HUES64 (cell line): ENCODE measurements at regions not wholly inside any gene's neighbourhood (a gene's known extent, or its start where the extent isn't known, plus 50 kb on each side); places are given as distances from the start of the nearest gene placed in this dataset.
"Not testable (repeated sequence)": the region's sequence is repeated elsewhere in the genome, so short reads cannot be mapped to it uniquely, and the experiment has no call there.

ENCODE experiments used
- H3K27ac ChIP-seq: 2 replicates; pipeline ENCODE4 v1.7.0; 2013; ENCODE audit warnings: low read depth, low read length, inconsistent platforms
- H3K27me3 ChIP-seq: 2 replicates; pipeline ENCODE4 v1.6.1; 2013; ENCODE audit warnings: mild to moderate bottlenecking, low read length; ENCODE audit not compliant: insufficient read depth
- H3K36me3 ChIP-seq: 2 replicates; pipeline ENCODE4 v1.6.1; 2013; ENCODE audit warnings: mild to moderate bottlenecking, low read length; ENCODE audit not compliant: insufficient read depth
- H3K4me1 ChIP-seq: 2 replicates; pipeline ENCODE4 v1.6.1; 2013; ENCODE audit warnings: mild to moderate bottlenecking, low read length, moderate library complexity; ENCODE audit not compliant: insufficient read depth
- H3K4me3 ChIP-seq: 2 replicates; pipeline ENCODE4 v1.5.1; 2013; ENCODE audit warnings: mild to moderate bottlenecking, low read length, moderate library complexity
- H3K9ac ChIP-seq: 2 replicates; pipeline ENCODE4 v1.6.1; 2013; ENCODE audit warnings: mild to moderate bottlenecking, low read depth, low read length
- H3K9me3 ChIP-seq: 2 replicates; pipeline ENCODE4 v1.6.1; 2013; ENCODE audit warnings: low read depth, low read length; ENCODE audit not compliant: insufficient read depth
- WGBS: fragments of 150-250, 120-280 bp; methylation state at CpG from one replicate; pipeline ENCODE4 v1.1.7; 2013; ENCODE audit warnings: missing lambda C conversion rate; 5-methylcytosine and 5-hydroxymethylcytosine counted together

DNA sequence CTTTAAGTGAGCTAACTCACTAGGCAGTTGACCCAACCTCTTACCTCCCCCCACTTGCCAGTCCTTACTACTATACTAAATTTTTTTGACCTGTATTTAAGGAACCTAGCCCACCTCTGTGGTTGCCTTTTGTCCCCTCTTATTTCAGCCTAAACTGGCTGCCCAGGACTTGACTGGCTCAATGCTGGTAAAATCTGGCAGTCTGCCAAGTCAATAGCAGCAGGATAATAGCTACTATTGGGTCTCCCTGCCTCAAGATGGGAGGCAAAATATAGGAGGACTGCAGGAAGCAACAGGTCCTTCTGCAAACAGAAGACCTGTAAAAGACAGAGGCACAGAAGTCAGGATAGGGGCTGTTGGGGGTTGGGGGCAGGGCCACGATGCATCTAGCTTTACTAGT, 144.2 kb upstream of the POGK start:
- Histone ChIP-seq H3K9me3 (no peaks in the 10 kb centered on the region), H3K36me3 (no peaks in the 10 kb centered on the region), H3K27me3 (no peaks in the 10 kb centered on the region), H3K4me3 (no peak overlapping the region), H3K4me1 (no peaks in the 10 kb centered on the region), H3K9ac (no peak overlapping the region), H3K27ac (no peak overlapping the region)
- WGBS = 84% methylated on average over 1 of the region's 1 CpG

DNA sequence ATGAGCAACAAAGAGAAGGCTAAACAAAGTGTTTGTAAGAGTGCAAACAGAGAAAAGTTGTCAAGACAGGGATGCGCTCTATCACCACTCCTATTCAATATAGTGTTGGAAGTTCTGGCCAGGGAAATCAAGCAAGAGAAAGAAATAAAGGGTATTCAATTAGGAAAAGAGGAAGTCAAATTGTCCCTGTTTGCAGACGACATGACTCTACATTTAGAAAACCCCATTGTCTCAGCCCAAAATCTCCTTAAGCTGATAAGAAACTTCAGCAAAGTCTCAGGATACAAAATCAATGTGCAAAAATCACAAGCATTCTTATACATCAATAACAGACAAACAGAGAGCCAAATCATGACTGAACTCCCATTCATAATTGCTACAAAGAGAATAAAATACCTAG, 143.4 kb upstream of the POGK start:
- H3K36me3 ChIP-seq, H3K9me3 ChIP-seq, H3K9ac ChIP-seq, H3K27me3 ChIP-seq, H3K4me1 ChIP-seq, H3K4me3 ChIP-seq, H3K27ac ChIP-seq: not testable (repeated sequence)
- 82% methylated on average over 1 of the region's 2 CpGs for WGBS

DNA sequence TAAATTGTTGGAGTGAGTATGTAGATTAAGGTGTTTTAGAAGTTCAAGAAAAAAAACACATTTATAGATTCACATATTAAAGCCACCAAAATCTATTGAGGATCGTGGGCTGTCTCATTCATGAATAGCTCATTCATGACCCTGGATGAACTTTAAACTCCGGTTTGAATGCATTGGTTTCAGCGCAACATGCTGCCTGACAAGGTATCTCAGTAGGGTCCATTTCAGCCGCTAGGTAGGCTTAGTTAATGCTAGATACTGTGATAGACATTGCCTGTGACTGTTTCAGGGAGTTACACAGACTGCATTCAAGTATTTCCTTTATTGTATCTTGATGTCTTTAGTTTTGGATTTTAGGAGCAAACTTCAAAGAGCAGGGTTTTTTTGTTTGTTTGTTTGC, 140.5 kb upstream of the POGK start:
- no peaks in the 10 kb centered on the region for H3K9me3 ChIP-seq
- no peaks in the 10 kb centered on the region for H3K36me3 ChIP-seq
- no peak overlapping the region for H3K9ac ChIP-seq
- no peak overlapping the region for H3K27ac ChIP-seq
- no peaks in the 10 kb centered on the region for H3K27me3 ChIP-seq
- H3K4me3 ChIP-seq = no peak overlapping the region
- WGBS = 91% methylated on average over 4 of the region's 4 CpGs
- H3K4me1 ChIP-seq = no peaks in the 10 kb centered on the region

DNA sequence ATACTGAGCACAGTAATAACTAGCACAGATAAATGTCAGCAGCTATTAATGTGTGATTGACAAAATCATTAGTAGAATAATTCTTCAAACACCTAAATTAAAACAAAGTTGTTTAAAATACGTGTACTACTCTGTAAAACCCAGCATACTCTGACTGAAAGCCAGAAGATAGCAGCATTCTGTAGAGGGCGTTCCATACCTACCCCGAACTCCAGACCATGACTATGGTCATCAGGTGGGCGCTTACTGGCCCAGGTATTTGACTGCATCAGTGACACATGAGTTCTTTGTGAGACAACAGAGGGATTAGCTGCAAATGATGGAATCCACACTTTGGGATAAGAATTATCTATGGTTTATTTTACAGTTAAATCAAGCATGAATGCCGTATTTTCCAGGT, 139.7 kb upstream of the POGK start:
- WGBS = 59% methylated on average over 5 of the region's 5 CpGs
- no peaks in the 10 kb centered on the region for H3K9me3 ChIP-seq

DNA sequence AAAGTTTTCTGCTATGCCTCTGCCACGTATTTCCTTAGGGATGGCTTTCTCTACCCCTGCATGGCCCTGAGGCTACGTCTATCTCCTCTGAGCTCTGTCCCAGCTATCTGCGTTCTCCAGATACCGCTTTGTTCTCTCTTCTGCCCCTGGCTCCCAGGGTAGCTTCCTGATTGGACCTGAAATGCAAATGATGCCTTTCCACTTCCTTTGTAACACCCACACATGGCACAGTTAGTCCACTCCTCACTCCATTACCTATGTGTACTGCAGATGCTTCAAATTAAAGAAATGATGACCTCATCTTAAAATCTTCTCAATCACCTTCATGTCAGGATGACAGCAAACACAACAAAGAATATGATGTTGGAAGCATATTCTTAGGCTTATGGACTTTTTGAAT, 138.6 kb upstream of the POGK start:
- no peak overlapping the region for H3K4me3 ChIP-seq
- H3K27me3 ChIP-seq = no peaks in the 10 kb centered on the region
- WGBS = 82% methylated on average over 4 of the region's 4 CpGs
- H3K4me1 ChIP-seq = no peaks in the 10 kb centered on the region
- no peak overlapping the region for H3K9ac ChIP-seq
- no peaks in the 10 kb centered on the region for H3K9me3 ChIP-seq
- no peak overlapping the region for H3K27ac ChIP-seq
- H3K36me3 ChIP-seq = no peaks in the 10 kb centered on the region

More for the DNA sequence above, 139.7 kb upstream of the POGK start:
- H3K4me1 ChIP-seq = no peaks in the 10 kb centered on the region
- no peak overlapping the region for H3K4me3 ChIP-seq
- no peaks in the 10 kb centered on the region for H3K27me3 ChIP-seq
- H3K9ac ChIP-seq = no peak overlapping the region
- H3K36me3 ChIP-seq = no peaks in the 10 kb centered on the region
- no peak overlapping the region for H3K27ac ChIP-seq

DNA sequence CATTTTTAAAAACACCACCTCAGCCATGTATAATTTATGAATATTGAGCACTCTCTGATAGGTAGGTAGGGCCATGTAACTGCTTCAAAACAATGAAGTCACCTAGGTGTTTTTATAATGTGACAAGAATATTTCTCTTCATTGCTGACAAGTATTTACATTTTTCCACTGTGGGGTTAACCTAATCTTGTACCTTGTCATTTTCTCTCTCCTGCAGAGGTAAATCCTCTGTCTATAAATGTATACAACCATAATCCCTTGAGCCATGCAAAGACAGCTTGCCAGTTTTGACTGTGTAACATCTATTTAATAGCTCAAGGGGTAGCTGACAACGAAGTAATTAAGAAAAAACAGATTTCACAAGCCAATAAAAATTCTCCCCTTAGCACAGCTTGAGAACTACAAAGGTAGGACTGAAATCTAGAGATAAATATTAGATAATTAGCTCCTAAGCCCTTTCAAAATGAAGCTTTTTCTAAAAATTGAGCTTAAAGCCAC, 137.6 kb upstream of the POGK start:
- Histone ChIP-seq H3K4me1 (no peaks in the 10 kb centered on the region), H3K4me3 (no peak overlapping the region), H3K9me3 (no peaks in the 10 kb centered on the region), H3K27me3 (no peaks in the 10 kb centered on the region), H3K36me3 (no peaks in the 10 kb centered on the region), H3K9ac (no peak overlapping the region), H3K27ac (no peak overlapping the region)
- WGBS = 88% methylated on average over 1 of the region's 1 CpG

DNA sequence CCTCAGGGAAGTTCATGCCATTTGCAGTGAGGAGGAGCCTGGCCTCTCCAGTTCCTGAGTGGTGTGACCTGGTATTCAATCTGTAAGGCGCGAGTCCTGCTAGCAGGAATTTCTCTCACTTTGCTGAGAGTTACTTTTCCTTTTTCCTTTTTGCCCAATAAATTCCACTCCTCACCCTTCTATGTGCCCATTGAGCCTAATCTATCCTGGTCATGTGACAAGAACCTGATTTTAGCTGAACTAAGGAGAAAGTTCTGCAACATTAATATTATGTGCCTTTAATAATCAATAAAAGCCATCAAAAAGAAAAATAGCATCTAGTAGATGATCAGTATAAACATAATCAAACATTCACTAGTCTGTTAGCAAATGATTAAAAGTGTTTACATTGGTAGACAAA, 136.1 kb upstream of the POGK start:
- H3K27me3 ChIP-seq = no peaks in the 10 kb centered on the region
- H3K36me3 ChIP-seq = no peaks in the 10 kb centered on the region
- WGBS = 94% methylated on average over 2 of the region's 2 CpGs
- H3K9ac ChIP-seq = no peak overlapping the region
- H3K4me1 ChIP-seq = no peaks in the 10 kb centered on the region
- no peak overlapping the region for H3K27ac ChIP-seq
- no peaks in the 10 kb centered on the region for H3K9me3 ChIP-seq
- H3K4me3 ChIP-seq = no peak overlapping the region

DNA sequence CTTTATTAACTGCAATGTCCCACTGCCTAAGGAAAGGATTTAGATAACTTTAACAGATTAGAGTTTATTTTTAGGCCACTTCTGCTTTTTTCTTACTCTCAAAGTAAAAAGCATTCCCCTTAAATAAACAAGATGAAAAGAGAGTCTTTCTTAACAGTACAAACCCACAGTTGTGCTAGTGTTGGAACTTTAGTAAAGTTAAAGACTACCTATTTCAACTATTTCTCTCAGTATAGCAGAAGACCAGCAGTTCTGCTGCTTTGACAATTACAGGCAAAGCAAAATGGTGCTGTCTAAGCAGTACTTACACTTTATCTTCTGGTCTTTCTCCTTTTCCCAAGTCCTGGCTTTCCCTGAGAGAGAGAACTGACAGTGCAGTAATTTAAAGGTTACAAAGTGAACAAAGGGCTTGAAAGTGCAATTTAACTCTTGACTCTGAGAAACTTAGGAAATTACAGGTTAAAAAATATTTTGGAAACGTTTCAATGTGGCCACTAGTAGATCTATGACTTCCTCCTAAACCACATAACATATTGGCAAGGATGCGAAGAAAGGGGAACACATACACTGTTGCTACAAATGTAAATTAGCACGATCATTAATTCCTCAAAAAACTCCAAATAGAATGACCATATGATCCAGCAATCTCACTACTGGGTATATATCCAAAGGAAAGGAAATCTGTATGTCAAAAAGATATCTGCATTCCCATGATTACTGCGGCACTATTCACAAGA, 135.4 kb upstream of the POGK start:
- H3K27me3 ChIP-seq = no peaks in the 10 kb centered on the region
- H3K4me1 ChIP-seq = no peaks in the 10 kb centered on the region
- no peak overlapping the region for H3K9ac ChIP-seq
- no peak overlapping the region for H3K27ac ChIP-seq
- H3K4me3 ChIP-seq = no peak overlapping the region
- no peaks in the 10 kb centered on the region for H3K36me3 ChIP-seq
- 87% methylated on average over 4 of the region's 4 CpGs for WGBS
- no peaks in the 10 kb centered on the region for H3K9me3 ChIP-seq

DNA sequence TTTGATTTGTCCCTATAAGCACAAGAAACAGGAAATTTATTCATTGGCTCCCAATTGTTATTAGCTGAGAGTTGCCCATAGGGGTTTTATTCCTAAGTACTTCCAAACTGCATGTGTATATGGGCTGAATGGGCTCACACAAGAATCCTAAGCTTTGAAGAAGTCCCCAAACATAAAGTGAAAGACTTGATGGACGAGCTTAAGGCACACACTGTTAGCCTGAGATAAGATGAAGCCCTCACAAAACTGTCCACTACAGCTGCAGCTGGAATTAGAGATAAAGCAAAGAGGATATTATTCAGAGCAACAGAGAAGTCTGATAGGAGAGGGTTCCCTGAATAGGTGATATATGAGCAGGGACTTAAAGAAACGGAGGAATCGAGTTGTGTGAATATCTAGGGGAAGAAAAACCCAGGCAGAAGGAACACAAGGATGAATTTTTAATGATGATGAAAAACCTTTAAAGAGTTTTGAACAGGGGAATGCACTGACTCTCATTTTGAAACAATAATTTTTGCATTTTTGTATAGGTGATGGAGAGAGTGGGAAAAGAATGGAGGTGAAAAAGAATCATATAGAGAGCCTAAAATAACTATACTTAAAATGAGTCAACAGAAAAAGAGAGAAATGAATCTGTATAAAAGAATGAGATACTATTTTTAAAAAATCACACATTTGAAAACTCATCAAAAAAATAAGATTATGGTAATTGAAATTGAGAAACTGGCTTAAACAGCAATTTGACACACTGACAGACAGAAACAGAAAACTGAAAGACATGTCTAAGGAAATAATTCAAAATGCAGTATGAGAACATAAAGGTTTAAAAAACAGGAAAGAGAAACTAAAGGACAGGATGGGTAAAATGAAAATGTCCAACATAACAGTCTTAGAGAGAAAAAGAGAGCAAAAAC, 133.6 kb upstream of the POGK start:
- H3K4me3 ChIP-seq = no peak overlapping the region
- no peaks in the 10 kb centered on the region for H3K36me3 ChIP-seq
- H3K9me3 ChIP-seq = no peaks in the 10 kb centered on the region
- H3K9ac ChIP-seq = no peak overlapping the region
- no peaks in the 10 kb centered on the region for H3K4me1 ChIP-seq
- no peak overlapping the region for H3K27ac ChIP-seq
- WGBS = 89% methylated on average over 3 of the region's 3 CpGs
- no peaks in the 10 kb centered on the region for H3K27me3 ChIP-seq

DNA sequence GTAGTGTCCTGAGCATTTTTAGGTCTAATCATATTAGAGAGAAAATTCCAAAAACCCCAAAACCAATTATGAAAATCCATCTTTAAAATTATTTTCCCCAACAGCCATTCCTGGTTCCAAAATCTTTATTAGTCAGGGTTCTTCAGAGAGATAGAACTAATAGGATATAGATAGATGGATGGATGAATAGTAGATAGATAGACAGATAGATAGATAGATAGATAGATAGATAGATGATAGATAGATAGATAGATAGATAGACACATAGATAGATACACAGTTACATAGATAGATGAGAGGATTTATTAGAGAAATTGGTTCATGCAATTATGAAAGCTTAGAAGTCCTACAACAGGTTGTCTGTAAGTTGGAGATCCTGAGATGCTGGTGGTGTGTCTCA, 122.7 kb upstream of the POGK start:
- Histone ChIP-seq H3K9me3 (peaks cover 26% of the 10 kb centered on the region), H3K4me1 (no peaks in the 10 kb centered on the region), H3K27ac (no peak overlapping the region), H3K27me3 (no peaks in the 10 kb centered on the region), H3K4me3 (no peak overlapping the region), H3K9ac (no peak overlapping the region), H3K36me3 (no peaks in the 10 kb centered on the region)

DNA sequence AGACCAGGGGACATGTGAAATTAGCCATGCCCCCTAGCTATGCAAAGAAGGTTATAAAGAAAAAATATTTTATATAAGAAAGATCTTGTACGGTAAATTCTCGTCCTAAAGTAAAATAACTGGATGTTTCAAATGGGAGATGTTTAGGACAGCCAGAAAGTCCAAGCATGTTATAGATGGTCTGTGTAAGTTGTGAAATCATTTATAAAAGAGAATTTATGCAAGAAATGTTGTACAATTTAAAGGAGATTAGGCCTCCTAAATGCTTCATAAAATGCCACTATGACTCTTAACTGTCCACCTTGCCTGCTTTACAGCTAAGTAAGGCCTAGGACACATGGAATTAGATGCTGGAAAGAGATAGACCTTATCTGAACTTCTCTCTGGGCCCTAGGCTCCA, 118.1 kb upstream of the POGK start:
- 43% methylated on average over 2 of the region's 2 CpGs for WGBS
- Histone ChIP-seq H3K9me3 (peaks cover 66% of the 10 kb centered on the region), H3K4me1 (no peaks in the 10 kb centered on the region)

More for the DNA sequence above, 118.1 kb upstream of the POGK start:
- H3K27me3 ChIP-seq = no peaks in the 10 kb centered on the region
- no peak overlapping the region for H3K9ac ChIP-seq
- no peak overlapping the region for H3K4me3 ChIP-seq
- no peak overlapping the region for H3K27ac ChIP-seq
- no peaks in the 10 kb centered on the region for H3K36me3 ChIP-seq
